ENCODE measurements at regions not wholly inside any gene's neighbourhood (a gene's known extent, or its start where the extent isn't known, plus 50 kb on each side); places are given as distances from the start of the nearest gene placed in this dataset.

DNA sequence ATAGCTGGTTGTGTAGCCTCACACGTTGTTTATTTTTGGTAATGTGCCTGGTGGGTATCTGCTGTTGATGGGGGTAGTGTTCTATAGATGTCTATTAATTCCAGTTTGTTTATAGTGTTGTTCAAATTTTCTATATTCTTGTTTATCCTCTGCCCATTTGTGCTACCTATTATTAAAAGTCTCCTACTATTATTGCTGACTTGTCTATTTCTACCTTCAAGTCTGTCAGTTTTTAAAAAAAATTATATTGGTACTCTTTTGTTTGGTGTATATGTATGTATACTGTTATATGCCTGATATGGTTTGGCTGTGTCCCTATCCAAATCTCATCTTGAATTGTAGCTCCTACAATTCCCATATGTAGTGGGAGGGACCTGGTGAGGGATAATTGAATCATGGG, 578.6 kb downstream of the PCDH7 start:
- DNase-seq: no peak

DNA sequence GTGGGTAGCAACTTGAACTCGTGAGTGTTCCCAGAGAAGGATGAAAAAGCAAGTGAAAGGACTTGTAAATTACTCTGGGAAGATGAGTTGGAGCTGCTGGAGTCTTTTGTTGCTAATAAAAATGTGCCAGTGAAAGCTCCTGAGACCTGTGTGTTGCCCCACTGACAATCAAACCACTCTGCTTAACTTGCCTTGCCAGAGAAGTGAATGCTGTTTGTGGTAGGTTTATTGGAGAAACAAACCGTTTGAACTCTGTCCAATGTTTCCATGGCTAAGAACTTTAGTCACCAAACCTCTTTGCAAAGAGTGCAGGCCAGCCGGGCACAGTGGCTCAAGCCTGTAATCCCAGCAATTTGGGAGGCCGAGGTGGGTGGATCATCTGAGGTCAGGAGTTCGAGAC, 586.9 kb downstream of the PCDH7 start:
- DNase-seq: no peak

DNA sequence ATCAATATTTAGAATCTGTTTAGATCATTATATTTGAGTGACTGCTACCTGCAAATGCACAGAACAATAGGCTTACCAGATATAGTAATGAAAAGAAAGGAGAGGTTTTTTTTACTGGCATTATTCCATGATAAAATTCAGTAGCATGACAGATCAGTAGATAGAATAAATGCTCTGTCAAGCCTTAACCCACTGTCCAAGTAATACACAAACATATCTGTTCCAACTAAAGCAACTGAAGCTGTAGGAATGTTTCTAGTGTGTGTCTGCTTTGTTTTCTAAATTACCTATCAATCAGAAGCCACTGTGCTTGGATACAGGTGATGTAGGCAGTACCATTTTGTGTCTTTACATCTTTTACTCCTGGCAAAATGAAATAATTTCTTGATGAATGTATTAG, 604.6 kb downstream of the PCDH7 start:
- no peak for DNase-seq

DNA sequence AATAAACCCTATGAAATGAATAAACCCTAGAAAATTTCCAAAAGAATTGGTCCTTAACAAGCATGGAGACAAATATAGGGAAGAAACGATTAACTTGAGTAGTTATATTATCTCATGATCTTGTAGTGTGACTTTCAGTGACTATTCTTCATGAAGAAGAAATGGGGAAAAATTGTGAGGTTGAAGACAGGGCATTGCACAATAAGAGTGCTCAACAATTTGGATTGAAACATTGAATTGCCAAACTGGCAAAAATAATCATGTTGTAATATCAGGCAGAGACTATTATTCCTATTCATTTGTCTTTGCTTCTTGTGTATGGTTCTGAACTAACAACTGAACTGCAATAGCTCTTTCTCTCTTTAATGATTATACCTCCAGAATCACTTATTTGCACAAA, 605.1 kb downstream of the PCDH7 start:
- DNase-seq: no peak

DNA sequence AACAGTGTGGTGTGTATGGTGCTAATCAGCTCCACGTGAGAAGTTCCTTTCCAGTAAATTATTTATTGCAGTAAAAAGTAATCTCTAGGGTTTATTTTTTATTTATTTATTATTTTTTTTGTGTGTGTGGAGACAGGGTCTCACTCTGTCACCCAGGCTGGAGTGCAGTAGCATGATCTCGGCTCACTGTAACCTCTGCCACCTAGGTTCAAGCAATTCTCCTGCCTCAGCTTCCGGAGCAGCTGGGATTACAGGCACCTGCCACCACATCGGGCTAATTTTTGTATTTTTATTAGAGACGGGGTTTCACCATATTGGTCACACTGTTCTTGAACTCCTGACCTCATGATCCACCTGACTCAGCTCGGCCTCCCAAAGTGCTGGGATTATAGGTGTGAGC, 606.9 kb downstream of the PCDH7 start:
- DNase-seq: no peak

DNA sequence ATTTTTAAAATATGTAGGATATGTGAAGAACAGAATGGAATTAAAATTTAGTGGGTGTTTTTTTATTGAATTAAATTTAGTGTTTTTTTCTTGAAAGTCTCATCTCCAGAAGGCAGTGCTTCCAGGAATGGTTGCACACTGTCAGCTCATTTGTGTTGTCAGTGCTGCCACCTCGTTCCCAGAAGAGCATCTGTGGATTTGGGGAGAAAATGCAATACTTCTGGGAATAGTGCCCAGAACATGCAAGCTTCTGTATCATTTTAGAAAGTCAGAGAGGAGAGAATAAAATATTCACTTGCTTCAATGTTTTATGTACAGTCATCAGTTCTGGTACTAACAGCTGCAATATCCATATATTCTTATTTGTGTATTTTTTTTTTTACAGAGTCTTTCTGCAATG, 608.8 kb downstream of the PCDH7 start:
- no peak for DNase-seq

DNA sequence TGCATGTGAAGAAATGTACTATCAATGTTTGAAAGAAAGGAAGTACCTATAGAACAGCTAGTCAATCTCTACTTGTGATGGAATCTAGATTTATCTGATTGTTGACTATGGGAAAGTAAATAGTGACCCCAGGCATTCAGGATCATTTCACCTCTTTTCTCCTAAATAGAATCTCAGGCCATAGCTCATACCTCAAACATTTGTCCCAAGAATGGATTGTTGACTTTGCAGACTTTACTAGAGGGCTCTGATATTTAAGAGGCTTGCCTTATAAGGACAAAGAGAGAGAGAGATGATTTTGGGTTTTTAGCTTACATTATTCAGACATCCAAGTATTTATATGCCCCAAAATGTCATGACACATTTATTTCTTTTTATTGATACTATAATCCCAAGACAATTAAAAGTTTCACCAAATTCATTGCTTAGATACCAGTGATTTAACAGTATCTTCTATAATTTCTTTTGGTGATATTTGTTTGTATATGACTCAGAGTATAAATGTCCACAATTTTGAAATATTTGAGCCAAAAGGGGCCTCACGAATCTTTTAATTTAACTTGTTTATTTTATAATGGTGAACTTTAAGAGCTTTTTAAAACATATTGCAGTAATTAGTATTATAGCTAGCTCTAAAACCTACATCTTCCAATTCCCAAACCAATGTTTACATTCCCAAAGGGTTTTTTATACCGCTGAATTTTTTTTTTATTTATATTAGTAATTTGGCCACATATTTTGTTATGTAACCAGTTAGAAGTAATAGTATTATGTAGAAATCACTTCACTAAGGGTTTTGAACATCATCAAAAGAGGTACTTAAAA, 614.1 kb downstream of the PCDH7 start:
- no peak for DNase-seq

DNA sequence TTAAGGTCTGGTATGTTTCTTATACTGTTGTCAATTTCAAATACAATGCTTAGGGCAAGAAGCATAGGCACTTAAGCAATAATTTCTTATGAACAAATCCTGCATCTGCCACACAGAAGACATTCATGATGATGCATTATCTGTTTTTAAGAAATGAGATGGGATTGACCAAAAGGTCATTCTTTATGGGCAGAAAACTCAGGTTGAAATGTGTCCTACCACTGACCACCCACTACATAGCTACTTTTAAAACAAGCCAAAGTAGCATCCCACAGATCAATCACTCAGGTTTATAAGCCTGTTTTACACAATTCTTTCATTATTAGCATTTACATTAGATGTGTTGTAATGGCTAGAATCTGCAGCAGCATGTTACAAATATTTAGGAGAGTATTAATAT, 617.8 kb downstream of the PCDH7 start:
- no peak for DNase-seq

DNA sequence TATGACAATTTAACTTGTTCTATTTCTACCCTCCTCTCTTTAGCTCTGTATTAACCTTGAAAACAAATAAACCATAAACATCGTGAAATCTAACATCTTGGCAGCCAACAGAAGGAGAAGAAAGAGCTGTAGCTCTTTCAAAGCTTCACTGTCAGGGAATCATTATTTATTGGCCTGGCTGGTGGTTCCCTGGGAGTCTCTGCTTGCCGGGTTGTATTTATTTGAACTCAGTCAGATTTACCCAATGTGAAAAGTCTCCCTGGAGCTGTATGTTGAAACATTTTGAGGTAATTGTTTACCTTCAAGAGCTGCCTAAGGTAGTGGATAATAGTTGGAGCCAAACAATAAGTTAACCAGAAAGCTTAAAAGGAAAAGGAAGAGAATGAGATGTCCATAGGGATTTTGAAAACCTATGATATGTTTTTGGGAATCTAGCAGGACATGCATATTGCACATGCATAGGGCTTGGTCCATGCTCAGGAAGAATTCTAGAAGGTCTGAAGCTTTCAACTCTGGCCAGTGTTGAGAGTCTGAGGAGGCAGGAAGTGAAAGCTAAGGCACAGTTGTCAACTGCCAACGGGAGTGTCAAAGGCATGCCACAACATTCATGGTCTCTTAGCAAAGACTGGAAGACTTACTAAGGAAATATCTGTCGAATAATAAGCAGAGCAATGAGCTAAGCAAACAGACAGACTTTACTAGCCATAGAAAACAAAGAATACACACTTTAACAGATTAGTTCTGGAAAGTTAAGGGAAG, 621.6 kb downstream of the PCDH7 start:
- DNase-seq: no peak

DNA sequence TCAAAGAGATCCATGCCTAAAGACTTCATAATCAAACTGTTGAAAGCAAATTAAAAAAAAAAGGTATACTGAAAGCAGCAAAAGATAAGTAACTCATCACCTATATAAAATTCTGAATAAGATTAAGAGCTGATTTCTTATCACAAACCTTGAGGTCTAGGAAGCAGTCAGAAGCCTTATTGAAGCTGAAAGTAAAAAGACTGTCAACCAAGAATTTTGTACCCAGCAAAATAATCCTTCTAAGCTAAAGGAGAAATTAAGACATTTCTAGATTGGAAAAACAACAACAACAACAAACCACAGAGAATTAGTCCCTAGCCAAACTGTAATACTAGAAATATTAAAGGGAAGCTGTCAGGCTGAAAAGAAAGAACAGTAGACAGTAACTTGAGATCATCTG, 622.9 kb downstream of the PCDH7 start:
- no peak for DNase-seq

DNA sequence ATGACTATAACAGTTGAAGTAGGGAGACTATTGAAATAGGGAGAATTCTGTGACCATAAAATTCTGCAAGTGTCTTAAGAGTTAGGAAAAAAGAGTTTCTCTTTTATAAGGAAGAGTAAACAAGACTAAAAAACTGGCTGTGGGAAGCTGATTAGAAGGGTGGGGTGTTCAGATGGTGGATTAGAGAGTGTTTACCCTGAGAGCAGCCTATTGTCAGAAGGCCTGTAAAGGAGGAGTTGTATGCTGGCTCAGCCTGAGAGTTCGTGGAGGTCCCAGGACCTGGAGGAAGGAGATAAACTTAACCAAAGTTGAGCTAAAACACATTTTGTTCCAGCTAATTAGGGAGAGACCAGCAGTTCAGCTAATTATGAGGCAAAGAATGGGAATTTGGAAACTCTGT, 629.7 kb downstream of the PCDH7 start:
- DNase-seq: no peak

DNA sequence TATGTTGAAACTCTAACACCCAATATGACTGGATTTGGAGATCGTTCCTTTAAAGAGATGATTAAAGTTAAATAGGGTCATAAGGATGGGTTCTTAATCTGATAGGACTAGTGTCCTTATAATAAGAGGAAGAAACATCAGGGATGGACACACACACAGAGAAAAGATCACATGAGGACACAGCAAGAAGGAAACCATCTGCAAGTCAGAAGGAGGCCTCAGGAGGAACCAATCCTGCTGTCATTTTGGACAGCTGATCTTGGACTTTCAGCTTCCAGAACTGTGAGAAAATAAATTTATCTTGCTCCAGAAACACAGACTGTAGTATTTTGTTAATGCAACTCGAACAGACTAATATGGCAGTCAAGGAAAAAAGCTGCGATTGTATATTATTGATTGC, 631.5 kb downstream of the PCDH7 start:
- no peak for DNase-seq

DNA sequence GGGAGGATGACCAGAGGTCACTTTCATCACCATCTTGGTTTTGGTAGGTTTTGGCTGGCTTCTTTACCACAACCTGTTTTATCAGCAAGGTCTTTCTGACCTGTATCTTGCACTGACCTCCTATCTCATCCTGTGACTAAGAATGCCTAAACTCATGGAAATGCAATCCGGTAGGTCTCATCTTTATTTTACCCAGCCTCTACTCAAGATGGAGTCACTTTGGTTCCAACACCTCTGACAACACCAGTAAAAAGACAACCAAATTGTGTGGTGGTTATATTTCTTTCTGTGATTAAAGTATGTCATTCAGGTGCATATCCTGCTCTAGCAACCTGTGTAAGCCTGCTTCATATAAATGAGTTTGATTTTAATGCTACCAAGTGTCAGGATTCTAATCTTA, 636.7 kb downstream of the PCDH7 start:
- DNase-seq: no peak

DNA sequence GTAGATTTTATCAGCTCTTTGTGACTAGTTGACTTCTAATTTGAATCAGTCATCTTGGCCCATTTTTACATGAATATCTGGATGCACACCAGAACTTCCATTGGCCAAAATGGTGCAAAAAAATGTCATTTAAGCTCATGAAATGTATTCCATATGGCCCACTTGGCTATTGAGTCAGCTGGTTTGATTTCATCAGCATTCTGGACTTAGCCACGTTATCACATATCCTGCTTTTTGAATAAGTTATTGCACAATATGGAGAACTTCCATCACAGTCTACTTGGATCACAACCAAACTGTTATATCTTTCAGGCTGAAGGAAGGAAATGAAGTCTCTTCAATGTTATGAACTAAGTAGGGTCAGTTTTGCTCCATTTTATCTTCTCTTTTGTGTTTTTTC, 640.6 kb downstream of the PCDH7 start:
- no peak for DNase-seq

DNA sequence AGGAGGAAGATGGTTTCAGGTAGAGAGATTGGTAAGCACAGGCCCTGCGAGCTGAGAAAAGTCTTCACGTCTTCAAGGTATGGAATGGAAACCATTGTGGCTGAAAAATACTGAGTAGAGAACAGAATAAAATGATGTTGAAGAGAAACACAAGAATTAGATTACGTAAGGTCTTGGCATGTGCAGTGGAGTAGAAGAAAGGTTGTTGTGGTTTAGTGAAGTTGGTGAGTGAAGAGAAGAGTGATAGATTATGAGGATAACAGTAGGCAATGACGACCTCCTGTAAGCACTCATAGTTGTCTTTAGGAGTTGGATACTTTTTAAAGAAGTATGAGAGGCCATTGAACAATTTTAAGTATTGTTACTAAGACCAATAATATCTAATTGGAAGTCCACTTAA, 642.6 kb downstream of the PCDH7 start:
- no peak for DNase-seq

DNA sequence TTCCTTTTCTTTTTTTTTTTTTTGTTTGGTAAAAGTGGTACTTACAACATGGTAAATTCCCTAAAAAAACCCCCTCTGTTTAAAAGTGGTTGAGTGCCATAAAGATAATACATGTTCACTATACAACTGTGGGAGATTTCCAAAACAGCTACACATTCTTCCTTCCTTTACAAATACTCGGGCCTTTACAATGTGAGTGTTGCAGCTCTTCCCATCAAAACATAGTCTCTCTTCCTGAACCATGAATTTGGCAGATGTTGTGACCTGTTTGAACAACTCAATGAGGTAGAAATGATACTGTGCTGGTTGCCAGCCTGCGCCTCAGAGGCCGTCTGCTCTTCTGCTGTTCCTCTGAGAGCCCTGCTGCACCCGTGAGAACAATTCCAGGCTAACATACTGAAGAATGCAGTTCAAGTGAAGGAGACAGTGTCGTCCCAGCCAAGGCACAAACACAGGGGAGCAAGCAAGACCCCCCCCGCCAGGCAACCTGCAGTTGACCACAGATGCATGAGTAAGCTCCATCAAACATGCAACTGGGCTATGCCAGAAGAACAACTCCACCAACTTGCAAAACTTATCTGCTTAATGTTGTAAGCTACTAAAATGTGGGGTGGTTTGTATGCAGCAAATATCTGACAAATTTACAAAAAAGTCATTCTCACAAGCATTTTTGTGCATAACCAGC, 645.0 kb downstream of the PCDH7 start:
- DNase-seq: no peak

DNA sequence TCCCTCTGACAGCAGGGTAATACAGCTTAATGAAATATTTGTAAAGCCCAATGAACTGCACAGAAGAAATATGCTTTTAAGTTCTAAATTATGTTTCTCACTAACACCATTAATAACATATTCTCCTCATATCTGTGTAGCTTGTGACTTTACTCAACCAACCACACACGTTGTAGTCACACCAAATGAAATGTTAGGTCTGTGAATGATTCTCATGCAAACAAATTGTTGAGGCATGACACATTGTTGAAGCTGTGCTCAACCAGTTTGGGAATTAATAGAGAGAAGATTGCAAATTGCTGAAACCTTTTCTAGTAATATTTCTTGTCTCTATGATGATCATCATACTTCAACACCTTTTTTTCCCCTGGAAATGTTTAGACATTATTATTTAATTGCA, 645.9 kb downstream of the PCDH7 start:
- DNase-seq: no peak

DNA sequence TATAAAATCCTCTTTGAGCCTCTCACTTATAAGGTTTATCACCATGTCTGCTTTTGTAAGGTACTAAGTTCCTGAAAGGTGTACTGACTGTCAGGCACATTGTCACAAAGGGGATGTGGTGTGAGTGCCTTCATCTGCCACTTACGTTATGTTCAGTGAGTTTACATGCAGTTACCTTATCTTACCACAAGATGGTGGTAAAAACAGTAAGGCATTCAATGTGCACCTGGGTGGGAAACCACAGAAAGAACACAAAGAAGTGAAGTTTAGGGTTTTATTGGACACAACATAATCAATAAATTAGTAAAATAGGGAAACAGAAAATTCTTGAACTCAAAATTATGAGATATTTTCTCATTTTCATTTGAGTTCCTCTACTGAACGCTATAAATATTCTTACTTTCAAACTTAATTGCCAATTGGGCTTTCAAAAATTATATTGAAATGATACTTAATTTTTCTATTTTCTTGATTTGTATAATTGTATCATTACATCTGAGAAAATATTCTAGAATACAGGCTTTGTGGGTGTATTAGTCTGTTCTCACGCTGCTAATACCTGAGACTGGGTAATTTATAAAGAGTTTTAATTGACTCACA, 650.8 kb downstream of the PCDH7 start:
- DNase-seq: no peak

DNA sequence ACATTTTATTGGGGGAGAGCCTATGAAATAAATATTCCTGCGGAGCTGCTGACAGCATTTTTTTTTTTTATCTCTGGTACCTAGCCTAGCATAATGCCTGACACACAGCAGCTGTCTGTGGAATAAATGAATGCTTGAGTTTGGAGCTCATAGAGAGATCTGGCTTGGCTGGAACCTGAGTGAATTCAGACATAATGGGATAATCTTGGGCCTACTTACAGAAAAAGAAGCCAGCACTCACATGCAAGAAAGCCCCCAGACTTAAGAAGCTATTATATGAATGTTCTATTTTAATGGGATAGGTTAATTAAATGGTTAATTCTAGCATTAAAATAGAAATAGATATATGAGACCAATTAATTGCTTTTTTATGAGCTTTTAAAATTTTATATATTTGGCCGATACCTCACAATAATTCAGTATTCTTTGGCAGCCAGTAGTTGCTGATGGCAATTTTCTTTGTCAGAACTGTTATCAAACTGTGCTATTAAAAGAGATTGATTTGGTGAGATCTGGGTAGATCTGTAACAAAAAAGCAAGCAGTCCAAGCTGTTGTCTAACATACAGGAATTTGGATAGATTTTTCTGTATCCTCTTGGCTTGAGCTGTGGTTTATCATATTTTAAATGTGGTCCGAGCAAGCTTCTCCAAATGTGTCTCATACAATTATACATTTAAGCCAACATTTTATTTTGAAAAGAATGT, 654.2 kb downstream of the PCDH7 start:
- DNase-seq: no peak

DNA sequence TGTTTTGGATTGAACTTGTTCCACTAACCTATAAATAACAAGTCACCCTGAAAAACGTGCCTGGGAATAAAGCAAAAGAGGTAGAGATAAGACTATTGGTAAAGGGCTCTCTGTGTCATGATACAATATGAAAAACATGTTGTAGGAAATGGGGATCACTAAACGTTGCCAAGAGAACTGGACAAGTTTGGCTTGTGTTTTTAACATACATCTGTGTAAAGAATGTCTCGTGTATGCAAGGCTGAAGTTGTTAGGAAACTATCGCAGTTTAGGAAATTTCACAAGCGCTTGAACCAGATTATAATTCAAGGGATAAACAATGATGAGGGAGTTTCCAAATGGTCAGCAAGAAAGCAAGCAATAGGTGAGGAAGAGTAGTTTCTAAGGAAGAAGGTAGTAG, 655.8 kb downstream of the PCDH7 start:
- no peak for DNase-seq

DNA sequence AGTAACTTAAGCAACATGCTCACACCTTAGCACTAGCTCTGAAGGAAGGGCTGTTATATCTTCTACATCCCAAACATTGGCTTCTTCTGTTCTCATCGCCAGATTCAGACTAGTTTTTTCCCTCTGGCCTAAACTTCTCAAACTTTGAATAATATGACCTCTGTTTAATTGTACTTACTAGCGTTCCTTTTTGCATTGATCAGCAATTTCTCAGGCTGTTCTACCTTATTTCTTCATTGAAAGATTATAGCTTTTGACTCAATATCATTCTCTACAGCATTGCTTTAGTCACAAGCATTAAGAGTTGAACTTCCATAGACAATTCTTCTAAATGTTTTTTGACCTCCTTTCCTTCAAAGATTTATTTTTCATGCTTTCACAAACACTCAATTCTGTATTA, 659.2 kb downstream of the PCDH7 start:
- no peak for DNase-seq

DNA sequence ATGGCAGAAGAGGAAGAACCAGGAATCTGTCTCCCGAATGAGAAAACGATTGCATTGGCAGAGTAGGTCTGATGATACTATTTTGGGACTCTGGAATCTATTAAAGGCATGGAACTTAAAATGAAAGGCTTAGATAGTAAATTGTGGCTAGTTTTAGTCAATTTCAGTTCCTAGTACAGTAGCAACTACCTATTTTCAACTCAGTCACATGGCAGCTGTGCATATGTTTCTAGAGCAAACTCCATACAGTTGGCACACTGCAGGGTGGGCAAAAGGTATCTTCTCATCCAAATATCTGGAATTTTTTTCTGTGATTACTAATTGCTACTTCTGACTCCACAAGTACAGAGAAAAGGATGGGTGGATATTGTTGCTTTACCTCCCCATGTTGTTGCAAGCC, 663.6 kb downstream of the PCDH7 start:
- no peak for DNase-seq

DNA sequence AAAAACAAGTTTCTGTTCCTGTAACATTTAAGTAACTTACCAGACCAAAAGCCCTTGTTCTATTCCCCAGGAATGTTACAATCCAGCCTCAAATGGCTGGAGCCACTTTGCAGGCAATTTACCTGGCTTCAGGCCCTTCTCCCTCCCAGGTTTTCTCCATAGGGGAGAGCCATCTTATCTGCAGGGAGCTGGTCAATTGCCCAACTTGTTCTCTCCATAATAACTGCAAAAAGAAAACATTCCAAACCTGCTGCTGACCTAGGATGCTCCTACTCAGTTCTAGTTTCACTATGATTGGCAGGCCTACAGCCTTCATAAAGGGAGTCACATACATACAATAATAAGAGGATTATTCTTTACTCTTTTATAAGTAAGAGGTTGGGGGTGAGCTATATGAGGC, 670.7 kb downstream of the PCDH7 start:
- DNase-seq: no peak
